Gastroesophageal sphincter (tissue), 3 donors: ENCODE measurements at regions not wholly inside any gene's neighbourhood (a gene's known extent, or its start where the extent isn't known, plus 50 kb on each side); places are given as distances from the start of the nearest gene placed in this dataset.

Experiments used
- CTCF ChIP-seq, 4 experiments: fragments of 200-600 bp in 2 of 4; fragments of 450-650 bp in 2 of 4; sonication (generic) in 1 of 4; IDR thresholded peaks; one replicate each; pipeline ENCODE4 v1.5.1; 2017 to 2019; ENCODE audit warnings: antibody characterized with exemption in 4 of 4, mild to moderate bottlenecking in 2 of 4, moderate library complexity in 2 of 4
- POLR2A ChIP-seq, 2 donors: fragments of 450-650 bp; IDR thresholded peaks; one replicate each; pipeline ENCODE4 v1.6.1; 2017; ENCODE audit warnings: antibody characterized with exemption in 2 of 2, mild to moderate bottlenecking in 2 of 2, moderate library complexity in 1 of 2

GRCh38 chr10:71092812-71093401 lies 119.5 kb upstream of the UNC5B start:
- TF ChIP-seq CTCF (IDR thresholded peaks at IDR 0.05): no peak
- TF ChIP-seq POLR2A (IDR thresholded peaks at IDR 0.05): no peak
